GM19397 (cell line): ENCODE measurements at regions not wholly inside any gene's neighbourhood (a gene's known extent, or its start where the extent isn't known, plus 50 kb on each side); places are given as distances from the start of the nearest gene placed in this dataset.

Source experiments
- ATAC-seq: cut with Tn5 transposase; IDR thresholded peaks from one replicate; pipeline ENCODE4 v1.9.1; 2021; ENCODE audit warnings: mild to moderate bottlenecking, moderate library complexity; ENCODE audit not compliant: unreplicated experiment

- ATAC-seq: no peak
These were observed 156.4 kb upstream of the FOXF1 start for GRCh38 chr16:86353948-86354347.

- no peak for ATAC-seq
These were observed 155.4 kb upstream of the FOXF1 start for GRCh38 chr16:86354641-86355513.

- ATAC-seq: no peak
These were observed 154.8 kb upstream of the FOXF1 start for GRCh38 chr16:86355531-86355930.

- no peak for ATAC-seq
These were observed 154.4 kb upstream of the FOXF1 start for GRCh38 chr16:86355951-86356350.

- no peak for ATAC-seq
These were observed 153.5 kb upstream of the FOXF1 start for GRCh38 chr16:86356804-86357203.

GRCh38 chr16:86357303-86357702 lies 153.0 kb upstream of the FOXF1 start:
- no peak for ATAC-seq

GRCh38 chr16:86357950-86358349 lies 152.4 kb upstream of the FOXF1 start:
- ATAC-seq: no peak

GRCh38 chr16:86359571-86359970 lies 150.8 kb upstream of the FOXF1 start:
- ATAC-seq: no peak

GRCh38 chr16:86362155-86362849 lies 148.0 kb upstream of the FOXF1 start:
- no peak for ATAC-seq

GRCh38 chr16:86363057-86363490 lies 147.3 kb upstream of the FOXF1 start:
- ATAC-seq: no peak

GRCh38 chr16:86363836-86364618 lies 146.3 kb upstream of the FOXF1 start:
- ATAC-seq: no peak

- no peak for ATAC-seq
These were observed 145.5 kb upstream of the FOXF1 start for GRCh38 chr16:86364653-86365380.

GRCh38 chr16:86365513-86366273 lies 144.6 kb upstream of the FOXF1 start:
- no peak for ATAC-seq

GRCh38 chr16:86366481-86366880 lies 143.8 kb upstream of the FOXF1 start:
- ATAC-seq: no peak

GRCh38 chr16:86367291-86368072 lies 142.8 kb upstream of the FOXF1 start:
- no peak for ATAC-seq

GRCh38 chr16:86368261-86368660 lies 142.1 kb upstream of the FOXF1 start:
- ATAC-seq: no peak

- ATAC-seq: no peak
These were observed 140.3 kb upstream of the FOXF1 start for GRCh38 chr16:86370062-86370461.

- no peak for ATAC-seq
These were observed 139.1 kb upstream of the FOXF1 start for GRCh38 chr16:86371083-86371803.

- no peak for ATAC-seq
These were observed 138.1 kb upstream of the FOXF1 start for GRCh38 chr16:86372193-86372592.
